OCI-LY7 (cell line): ENCODE measurements at regions not wholly inside any gene's neighbourhood (a gene's known extent, or its start where the extent isn't known, plus 50 kb on each side); places are given as distances from the start of the nearest gene placed in this dataset.

Experiments used
- BruUV-seq: library from RNA; stranded (reverse); fragments of 400-500 nt; replicated peaks from 2 replicates; lab custom pipeline; 2021; lab: Mats Ljungman, UMichigan
- CTCF ChIA-PET: fragments of 300-600 bp; sonication (Branson Sonifier 250); formaldehyde crosslinking; loops from one replicate; lab custom pipeline; 2022; ENCODE audit warnings: antibody characterized with exemption; ENCODE audit not compliant: unreplicated experiment; lab: Charles Lee
- POLR2A ChIA-PET: fragments of 300-600 bp; sonication (Branson Sonifier 250); formaldehyde crosslinking; loops from one replicate; lab custom pipeline; 2022; ENCODE audit warnings: antibody characterized with exemption; lab: Charles Lee
- DNase-seq: peaks from one replicate; pipeline ENCODE4 v3.0.0-alpha.2; 2015; ENCODE audit warnings: low spot score
- H2AFZ ChIP-seq: fragments of 200-600 bp; sonication (generic), shearing (Covaris generic); 2 replicates; pipeline ENCODE4 v1.6.1; 2014; ENCODE audit warnings: mild to moderate bottlenecking, antibody characterized with exemption, low read length, moderate library complexity
- H3K27ac ChIP-seq: fragments of 200-600 bp; sonication (generic); 2 replicates; pipeline ENCODE4 v1.5.1; 2014; ENCODE audit warnings: mixed run types, low read depth, mild to moderate bottlenecking, moderate library complexity, low read length, inconsistent platforms; ENCODE audit not compliant: poor library complexity, severe bottlenecking
- H3K36me3 ChIP-seq: fragments of 200-600 bp; sonication (generic); 2 replicates; pipeline ENCODE4 v1.6.1; 2014; ENCODE audit warnings: mild to moderate bottlenecking, antibody characterized with exemption, low read length, moderate library complexity, mixed read lengths; ENCODE audit not compliant: insufficient read depth
- H3K4me1 ChIP-seq: fragments of 200-600 bp; sonication (generic); 2 replicates; pipeline ENCODE4 v1.5.1; 2014; ENCODE audit warnings: mild to moderate bottlenecking, low read length; ENCODE audit not compliant: insufficient read depth, poor library complexity, severe bottlenecking
- H3K4me2 ChIP-seq: fragments of 200-600 bp; sonication (generic); 2 replicates; pipeline ENCODE4 v1.6.1; 2014; ENCODE audit warnings: mild to moderate bottlenecking, low read length
- H3K4me3 ChIP-seq: fragments of 200-600 bp; sonication (generic); 2 replicates; pipeline ENCODE4 v1.5.1; 2014; ENCODE audit warnings: mild to moderate bottlenecking, low read depth, low read length; ENCODE audit not compliant: poor library complexity, severe bottlenecking
- H3K79me2 ChIP-seq: fragments of 200-600 bp; sonication (generic); 2 replicates; pipeline ENCODE4 v1.6.1; 2016; ENCODE audit warnings: low read depth, mild to moderate bottlenecking, low read length, moderate library complexity, mixed read lengths; ENCODE audit not compliant: insufficient read depth
- H3K9me2 ChIP-seq: fragments of 200-600 bp; sonication (generic); 2 replicates; pipeline ENCODE4 v1.6.1; 2016; ENCODE audit warnings: mild to moderate bottlenecking, low read length, mixed read lengths; ENCODE audit not compliant: insufficient read depth
- H3K9me3 ChIP-seq: fragments of 200-600 bp; sonication (generic); 2 replicates; pipeline ENCODE4 v1.6.1; 2014; ENCODE audit warnings: mild to moderate bottlenecking, mixed run types, low read length, mixed read lengths
- H4K20me1 ChIP-seq: fragments of 200-600 bp; sonication (generic); 2 replicates; pipeline ENCODE4 v1.6.1; 2014; ENCODE audit warnings: mild to moderate bottlenecking, antibody characterized with exemption, low read length, moderate library complexity, mixed read lengths; ENCODE audit not compliant: insufficient read depth
- EZH2phosphoT487 ChIP-seq: fragments of 200-600 bp; sonication (generic); IDR thresholded peaks from 2 replicates; pipeline ENCODE4 v1.6.1; 2018; ENCODE audit warnings: low read depth, borderline replicate concordance, mild to moderate bottlenecking, mixed run types, antibody characterized with exemption, low read length, moderate library complexity, mixed read lengths
- intact Hi-C: fragments of 100-400 bp; cut with micrococcal nuclease; formaldehyde crosslinking; loops from one replicate; pipeline ENCODE4 v1.10.0; 2022; ENCODE audit not compliant: unreplicated experiment
- TF ChIP-seq, protein P1 (sequence below): fragments of 200-600 bp; sonication (generic); conservative IDR thresholded peaks from 2 replicates; pipeline ENCODE4 v1.5.1; 2014; ENCODE audit warnings: mild to moderate bottlenecking, antibody characterized with exemption, low read length, moderate library complexity, mixed read lengths

DNA sequence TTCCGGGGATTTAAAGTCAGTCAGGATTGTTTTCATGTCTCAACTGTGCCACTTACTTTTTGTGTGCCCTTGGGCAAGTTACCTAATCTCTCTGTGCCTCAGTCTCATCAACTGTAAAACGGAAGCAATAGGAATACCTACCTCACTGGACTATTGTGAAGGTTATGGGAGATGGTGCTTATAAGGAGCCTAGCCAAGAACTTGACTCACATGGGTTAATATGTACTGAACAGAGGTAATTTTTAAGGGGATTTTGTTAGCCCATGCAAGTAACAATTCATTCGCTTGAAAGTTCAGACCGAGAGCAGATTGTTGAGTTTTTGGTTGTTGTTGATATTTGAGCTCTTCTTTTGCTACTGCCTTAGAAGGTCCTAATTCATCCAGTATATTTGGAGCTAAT is 202.9 kb downstream of the ZNF365 start:
- no peak for TF ChIP-seq EZH2phosphoT487
- TF ChIP-seq, protein P1, sequence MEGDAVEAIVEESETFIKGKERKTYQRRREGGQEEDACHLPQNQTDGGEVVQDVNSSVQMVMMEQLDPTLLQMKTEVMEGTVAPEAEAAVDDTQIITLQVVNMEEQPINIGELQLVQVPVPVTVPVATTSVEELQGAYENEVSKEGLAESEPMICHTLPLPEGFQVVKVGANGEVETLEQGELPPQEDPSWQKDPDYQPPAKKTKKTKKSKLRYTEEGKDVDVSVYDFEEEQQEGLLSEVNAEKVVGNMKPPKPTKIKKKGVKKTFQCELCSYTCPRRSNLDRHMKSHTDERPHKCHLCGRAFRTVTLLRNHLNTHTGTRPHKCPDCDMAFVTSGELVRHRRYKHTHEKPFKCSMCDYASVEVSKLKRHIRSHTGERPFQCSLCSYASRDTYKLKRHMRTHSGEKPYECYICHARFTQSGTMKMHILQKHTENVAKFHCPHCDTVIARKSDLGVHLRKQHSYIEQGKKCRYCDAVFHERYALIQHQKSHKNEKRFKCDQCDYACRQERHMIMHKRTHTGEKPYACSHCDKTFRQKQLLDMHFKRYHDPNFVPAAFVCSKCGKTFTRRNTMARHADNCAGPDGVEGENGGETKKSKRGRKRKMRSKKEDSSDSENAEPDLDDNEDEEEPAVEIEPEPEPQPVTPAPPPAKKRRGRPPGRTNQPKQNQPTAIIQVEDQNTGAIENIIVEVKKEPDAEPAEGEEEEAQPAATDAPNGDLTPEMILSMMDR = no peak
- intact Hi-C loops = no loop called here
- no peak for DNase-seq

DNA sequence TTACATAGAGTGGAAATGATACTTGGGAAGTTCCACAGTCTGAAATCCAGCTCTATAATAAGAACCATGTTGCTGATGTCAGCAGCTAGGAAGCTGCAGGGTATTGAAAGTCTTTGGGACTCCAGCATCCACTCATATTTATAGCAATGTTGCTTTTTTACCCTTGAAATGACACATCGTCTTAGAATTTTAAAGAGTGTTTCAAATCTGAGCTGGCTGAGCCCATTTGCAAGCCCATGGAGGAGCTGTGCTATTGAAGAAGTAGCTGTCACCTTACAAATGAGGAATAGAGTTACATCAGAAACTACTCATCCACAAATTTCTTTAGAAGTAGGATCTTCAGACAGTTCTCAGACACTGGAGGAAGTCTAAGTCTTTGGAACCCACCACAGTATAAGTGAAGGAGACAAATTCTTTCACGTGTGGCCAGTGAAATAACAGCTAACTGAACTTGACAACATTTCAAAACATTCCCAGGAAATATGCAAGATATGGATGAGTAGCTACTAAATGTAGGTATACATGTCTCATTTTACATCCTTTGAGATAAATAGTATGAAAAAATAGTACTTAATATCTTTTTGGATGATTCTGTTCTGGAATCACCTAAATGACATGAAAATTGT is 203.6 kb downstream of the ZNF365 start:
- POLR2A ChIA-PET = interaction anchor here (0.6 to 1.5 kb wide), 6 partner anchors 10 to 332 kb away, joined by 3 to 6 read pairs (median 4); no protein-coding TSS in a partner anchor
- no peaks in the 10 kb centered on the region for H4K20me1 ChIP-seq
- no TSS peak for BruUV-seq
- CTCF ChIA-PET = interaction anchor here (1.7 kb wide), 1 partner anchor 11 kb away, joined by 5 read pairs; no protein-coding TSS in a partner anchor
- no peaks in the 10 kb centered on the region for H3K9me2 ChIP-seq
- no peak overlapping the region for H2AFZ ChIP-seq
- H3K9me3 ChIP-seq = no peaks in the 10 kb centered on the region
- no peak for DNase-seq
- no peak overlapping the region for H3K27ac ChIP-seq
- H3K4me1 ChIP-seq = no peaks in the 10 kb centered on the region
- no peak overlapping the region for H3K4me2 ChIP-seq
- no peaks in the 10 kb centered on the region for H3K79me2 ChIP-seq
- intact Hi-C loops = no loop called here
- no peak overlapping the region for H3K4me3 ChIP-seq
- no peak for TF ChIP-seq EZH2phosphoT487
- TF ChIP-seq, protein P1 = no peak
- H3K36me3 ChIP-seq = no peaks in the 10 kb centered on the region

More for the DNA sequence above, 202.9 kb downstream of the ZNF365 start:
- Histone ChIP-seq H3K9me2 (no peaks in the 10 kb centered on the region), H3K9me3 (no peaks in the 10 kb centered on the region), H3K4me3 (no peak overlapping the region), H3K36me3 (no peaks in the 10 kb centered on the region), H2AFZ (no peak overlapping the region), H3K27ac (no peak overlapping the region), H3K79me2 (no peaks in the 10 kb centered on the region), H3K4me1 (no peaks in the 10 kb centered on the region), H4K20me1 (no peaks in the 10 kb centered on the region), H3K4me2 (no peak overlapping the region)
- ChIA-PET CTCF (interaction anchor here (1.7 kb wide), 1 partner anchor 10 kb away, joined by 5 read pairs; no protein-coding TSS in a partner anchor), POLR2A (interaction anchor here (0.6 to 1.5 kb wide), 4 partner anchors 10 to 332 kb away, joined by 3 to 4 read pairs (median 3); no protein-coding TSS in a partner anchor)
- BruUV-seq = no TSS peak

DNA sequence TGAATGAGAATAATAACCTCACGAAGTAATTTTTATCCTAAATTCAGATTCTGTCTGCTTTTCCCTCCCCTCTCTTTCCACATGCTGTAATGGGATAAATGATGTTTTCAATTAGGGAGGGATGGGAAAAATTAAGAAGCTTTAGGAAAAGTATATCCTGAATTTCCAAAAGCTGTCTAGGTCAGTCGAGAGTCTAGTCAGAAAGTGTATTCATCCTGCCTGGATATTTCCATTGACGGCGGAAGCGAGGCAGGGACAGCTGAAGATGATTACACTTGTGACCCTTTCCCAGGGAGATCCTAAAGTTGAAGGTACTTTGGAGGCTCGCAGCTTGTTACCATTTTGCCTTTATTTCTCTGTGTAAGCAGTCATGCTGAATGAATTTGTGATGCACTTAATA is 204.1 kb downstream of the ZNF365 start:
- no TSS peak for BruUV-seq

More for the DNA sequence above, 204.1 kb downstream of the ZNF365 start:
- CTCF ChIA-PET = interaction anchor here (1.7 kb wide), 1 partner anchor 12 kb away, joined by 5 read pairs; no protein-coding TSS in a partner anchor
- Histone ChIP-seq H3K4me2 (no peak overlapping the region), H4K20me1 (no peaks in the 10 kb centered on the region), H3K79me2 (no peaks in the 10 kb centered on the region), H3K36me3 (no peaks in the 10 kb centered on the region), H3K4me3 (no peak overlapping the region), H3K9me2 (no peaks in the 10 kb centered on the region), H2AFZ (no peak overlapping the region), H3K9me3 (no peaks in the 10 kb centered on the region), H3K4me1 (no peaks in the 10 kb centered on the region), H3K27ac (no peak overlapping the region)
- intact Hi-C loops = no loop called here
- POLR2A ChIA-PET = interaction anchor here (1.1 to 1.5 kb wide), 5 partner anchors 10 to 119 kb away, joined by 3 to 6 read pairs (median 4); no protein-coding TSS in a partner anchor
- no peak for DNase-seq
- no peak for TF ChIP-seq EZH2phosphoT487
- TF ChIP-seq, protein P1 = no peak
